ENCODE measurements at regions not wholly inside any gene's neighbourhood (a gene's known extent, or its start where the extent isn't known, plus 50 kb on each side); places are given as distances from the start of the nearest gene placed in this dataset.

DNA sequence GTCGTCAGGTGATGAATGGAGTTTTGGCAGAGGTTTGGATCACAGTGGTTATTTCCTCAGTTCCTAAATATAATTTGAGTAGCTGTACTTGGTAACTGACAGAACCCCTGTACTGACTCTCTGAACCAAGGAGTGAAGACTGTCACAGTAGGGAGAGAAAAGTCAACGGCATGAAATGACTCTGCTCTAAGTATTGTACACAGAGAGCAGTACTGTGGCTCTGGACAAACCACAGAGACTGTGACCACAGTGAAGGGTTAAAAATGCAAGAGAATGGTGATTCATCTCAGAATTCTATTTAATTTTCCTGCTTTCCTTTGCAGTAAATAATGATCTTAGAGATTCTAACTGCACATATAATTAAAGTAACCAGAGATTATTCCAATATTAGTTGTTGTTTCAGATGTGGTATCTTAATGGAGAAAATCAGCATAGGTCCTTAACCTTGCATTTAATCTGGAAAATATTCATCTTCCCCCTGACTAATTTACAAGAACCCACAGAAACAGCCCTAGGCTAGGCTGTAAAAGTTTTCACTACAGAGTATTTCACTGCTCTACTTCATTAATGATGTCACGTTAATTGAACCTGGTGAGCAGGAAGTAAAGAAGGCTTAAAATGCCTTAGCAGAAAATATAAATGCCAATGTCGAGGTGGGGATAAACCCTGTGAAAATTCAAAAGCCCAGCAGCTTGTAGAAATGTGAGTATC lies 221.9 kb downstream of the LIG4 start:
- TF ChIP-seq CTCF (IDR thresholded peaks at IDR 0.05; ENCODE audit: poor library complexity) (no peak), EZH2 (IDR thresholded peaks at IDR 0.05; ENCODE audit: borderline replicate concordance) (no peak), EZH2phosphoT487 (IDR thresholded peaks at IDR 0.05; ENCODE audit: low read depth, severe bottlenecking, unreplicated experiment) (no peak)

Data from hepatocyte (in vitro differentiated cells).